Upper lobe of right lung (tissue), 1 donor: ENCODE measurements at regions not wholly inside any gene's neighbourhood (a gene's known extent, or its start where the extent isn't known, plus 50 kb on each side); places are given as distances from the start of the nearest gene placed in this dataset.

Experiments
- ATAC-seq: fragments of 200-7000 bp; cut with Tn5 transposase; one replicate; pipeline ENCODE4 v1.9.1; 2020; ENCODE audit warnings: mild to moderate bottlenecking, moderate library complexity
- DNase-seq: peaks from one replicate; pipeline ENCODE4 v3.0.0-alpha.2; 2020
- H3K27ac ChIP-seq: fragments of 200-600 bp; one replicate; pipeline ENCODE4 v1.8.0; 2022
- H3K27me3 ChIP-seq: fragments of 200-600 bp; one replicate; pipeline ENCODE4 v1.8.0; 2022; ENCODE audit warnings: mild to moderate bottlenecking
- H3K36me3 ChIP-seq: fragments of 200-600 bp; one replicate; pipeline ENCODE4 v1.8.0; 2022
- H3K4me1 ChIP-seq: fragments of 200-600 bp; one replicate; pipeline ENCODE4 v1.8.0; 2022
- H3K4me3 ChIP-seq: fragments of 200-600 bp; one replicate; pipeline ENCODE4 v1.8.0; 2022; ENCODE audit warnings: mild to moderate bottlenecking
- H3K9me3 ChIP-seq: fragments of 200-600 bp; one replicate; pipeline ENCODE4 v1.8.0; 2022
- CTCF ChIP-seq: fragments of 200-600 bp; IDR thresholded peaks from one replicate; pipeline ENCODE4 v1.8.0; 2022; ENCODE audit warnings: antibody characterized with exemption
- intact Hi-C: fragments of 100-400 bp; cut with DNase I; formaldehyde crosslinking; loops from one replicate; pipeline ENCODE4 v1.11.0; 2022
- donor health status: DM: no; HTN: yes; CAD: no; lungs with severe emphysema.

GRCh38 chr4:16442296-16442695, 216.0 kb upstream of the TAPT1 start:
- TF ChIP-seq CTCF = no peak
- H3K9me3 ChIP-seq = no peaks in the 10 kb centered on the region
- H3K27me3 ChIP-seq = no peaks in the 10 kb centered on the region
- intact Hi-C loops = loop anchor here (10.0 kb wide), 1 partner anchor 157 kb away; no protein-coding TSS in a partner anchor
- no peaks in the 10 kb centered on the region for H3K36me3 ChIP-seq
- no peak overlapping the region for H3K27ac ChIP-seq
- no peak for ATAC-seq
- no peak for DNase-seq
- H3K4me3 ChIP-seq = no peak overlapping the region
- H3K4me1 ChIP-seq = no peaks in the 10 kb centered on the region

- Histone ChIP-seq H3K9me3 (no peaks in the 10 kb centered on the region), H3K27me3 (no peaks in the 10 kb centered on the region), H3K27ac (no peak overlapping the region), H3K4me1 (no peaks in the 10 kb centered on the region), H3K4me3 (no peak overlapping the region), H3K36me3 (no peaks in the 10 kb centered on the region)
- DNase-seq = no peak
- no peak for TF ChIP-seq CTCF
- ATAC-seq = no peak
- intact Hi-C loops = loop anchor here (10.0 kb wide), 1 partner anchor 155 kb away; no protein-coding TSS in a partner anchor
Measured at GRCh38 chr4:16439768-16440167, 213.5 kb upstream of the TAPT1 start.

GRCh38 chr4:16438986-16439385, 212.7 kb upstream of the TAPT1 start:
- no peaks in the 10 kb centered on the region for H3K9me3 ChIP-seq
- no peak for TF ChIP-seq CTCF
- H3K4me1 ChIP-seq = no peaks in the 10 kb centered on the region
- no peaks in the 10 kb centered on the region for H3K27me3 ChIP-seq
- ATAC-seq (no peak), DNase-seq (no peak)
- intact Hi-C loops = no loop called here
- no peak overlapping the region for H3K27ac ChIP-seq
- no peak overlapping the region for H3K4me3 ChIP-seq
- no peaks in the 10 kb centered on the region for H3K36me3 ChIP-seq

- Histone ChIP-seq H3K27me3 (no peaks in the 10 kb centered on the region), H3K27ac (no peak overlapping the region), H3K4me3 (no peak overlapping the region), H3K9me3 (no peaks in the 10 kb centered on the region), H3K36me3 (no peaks in the 10 kb centered on the region), H3K4me1 (no peaks in the 10 kb centered on the region)
- no peak for TF ChIP-seq CTCF
- DNase-seq (no peak), ATAC-seq (no peak)
- intact Hi-C loops = no loop called here
Measured at GRCh38 chr4:16437836-16438235, 211.6 kb upstream of the TAPT1 start.

- intact Hi-C loops = no loop called here
- Histone ChIP-seq H3K27ac (no peak overlapping the region), H3K27me3 (no peaks in the 10 kb centered on the region), H3K4me1 (no peaks in the 10 kb centered on the region), H3K36me3 (no peaks in the 10 kb centered on the region), H3K4me3 (no peak overlapping the region), H3K9me3 (no peaks in the 10 kb centered on the region)
- ATAC-seq (no peak), DNase-seq (no peak)
- TF ChIP-seq CTCF = no peak
Measured at GRCh38 chr4:16431866-16432265, 205.6 kb upstream of the TAPT1 start.

GRCh38 chr4:16418814-16419213, 192.5 kb upstream of the TAPT1 start:
- peak overlapping the region; percentile 3 for H3K27ac ChIP-seq
- no peaks in the 10 kb centered on the region for H3K4me1 ChIP-seq
- H3K36me3 ChIP-seq = no peaks in the 10 kb centered on the region
- no peaks in the 10 kb centered on the region for H3K9me3 ChIP-seq
- intact Hi-C loops = no loop called here
- DNase-seq = no peak
- no peak for TF ChIP-seq CTCF
- H3K27me3 ChIP-seq = no peaks in the 10 kb centered on the region
- peak; percentile 76 for ATAC-seq
- H3K4me3 ChIP-seq = no peak overlapping the region
